Stimulated activated CD8-positive, alpha-beta memory T cell treated with anti-CD3 and anti-CD28 coated beads, Interleukin-12 subunit alpha, Interleukin-12 subunit beta, amount 100 ng/mL, for 24 hours (primary cell): ENCODE measurements at regions not wholly inside any gene's neighbourhood (a gene's known extent, or its start where the extent isn't known, plus 50 kb on each side); places are given as distances from the start of the nearest gene placed in this dataset.

Source experiments
- DNase-seq: peaks from one replicate; pipeline ENCODE4 v3.0.0-alpha.2; 2020; ENCODE audit errors: extremely low read depth

DNA sequence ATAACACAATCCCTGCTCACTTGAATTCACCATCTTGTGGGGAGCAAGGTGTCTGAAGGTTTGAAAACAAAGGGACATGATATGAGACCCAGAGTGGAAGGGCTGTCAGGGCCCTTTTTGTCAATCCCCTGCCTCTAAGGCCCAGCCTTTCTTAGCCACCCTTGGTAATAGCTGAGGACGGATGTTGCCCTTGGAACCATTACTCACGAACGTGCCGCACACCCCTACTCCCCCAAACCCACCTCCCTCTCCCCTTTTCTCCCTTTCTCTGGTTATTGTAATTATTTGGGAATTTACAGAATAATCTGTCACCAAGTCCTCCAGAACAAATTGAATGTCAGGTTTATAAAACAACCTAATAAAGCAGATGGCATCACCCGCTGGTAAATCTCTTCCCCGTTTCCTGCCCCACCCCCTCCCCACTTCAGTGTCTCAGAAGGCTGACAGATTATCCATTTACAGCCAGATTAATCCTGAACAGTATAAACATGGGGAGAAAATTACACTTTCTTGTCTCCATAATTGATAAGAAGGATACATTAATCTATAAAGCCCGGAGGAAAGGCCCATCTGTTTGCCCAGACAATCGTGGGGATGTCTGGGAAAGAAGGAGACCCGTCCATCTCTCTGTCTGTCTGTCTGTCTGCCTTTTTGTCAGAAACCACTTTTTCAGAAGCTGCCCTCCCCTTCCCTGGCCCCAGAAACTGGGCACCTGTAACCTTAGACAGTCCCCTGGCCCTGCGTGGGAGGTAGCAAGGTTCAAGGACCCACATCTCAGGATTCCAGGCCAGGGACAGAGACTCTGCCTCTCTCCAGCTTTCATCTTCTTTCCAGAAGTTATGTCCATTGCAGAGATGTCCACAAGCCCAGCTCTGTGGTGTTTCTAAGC lies 60.6 kb upstream of the CD34 start:
- no peak for DNase-seq

DNA sequence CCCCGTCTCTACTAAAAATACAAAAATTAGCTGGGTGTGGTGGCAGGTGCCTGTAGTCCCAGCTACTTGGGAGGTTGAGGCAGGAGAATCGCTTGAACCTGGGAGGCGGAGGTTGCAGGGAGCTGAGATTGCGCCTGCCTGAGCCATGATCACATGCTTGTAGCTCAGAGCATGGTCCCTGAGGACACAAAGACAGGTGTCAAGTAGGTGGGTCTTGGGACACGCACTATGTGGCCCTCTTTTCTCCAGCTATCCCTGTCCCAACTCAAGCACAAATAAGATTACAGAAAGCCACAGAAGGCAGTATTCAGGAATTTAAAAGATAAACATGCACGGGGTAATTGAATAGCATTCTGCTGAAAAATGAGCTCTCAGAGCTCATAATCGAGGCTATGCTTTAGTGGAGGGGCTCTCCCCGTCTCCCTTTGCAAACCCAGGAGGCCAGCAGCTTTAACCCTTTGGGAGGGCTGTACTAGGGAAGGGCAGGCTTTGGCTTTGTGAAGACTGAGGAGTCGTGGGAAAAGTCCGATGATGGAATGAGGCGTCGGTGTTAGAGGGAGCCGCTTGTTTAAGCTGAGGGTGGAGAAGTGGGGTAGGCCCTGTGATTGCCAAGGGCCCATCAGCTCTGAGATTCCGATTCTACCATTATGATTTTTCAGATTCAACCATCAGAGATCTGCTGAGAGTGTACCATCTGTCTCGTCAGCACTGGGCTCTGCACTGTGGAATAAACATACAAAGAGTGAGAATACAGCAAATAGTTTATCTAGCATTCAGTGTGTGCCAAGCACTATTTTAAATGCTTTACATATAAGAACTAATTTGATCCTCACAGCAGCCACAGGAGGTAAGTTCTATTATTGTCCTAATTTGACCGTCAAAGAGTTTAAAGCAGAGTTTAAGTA lies 59.7 kb upstream of the CD34 start:
- DNase-seq = no peak

DNA sequence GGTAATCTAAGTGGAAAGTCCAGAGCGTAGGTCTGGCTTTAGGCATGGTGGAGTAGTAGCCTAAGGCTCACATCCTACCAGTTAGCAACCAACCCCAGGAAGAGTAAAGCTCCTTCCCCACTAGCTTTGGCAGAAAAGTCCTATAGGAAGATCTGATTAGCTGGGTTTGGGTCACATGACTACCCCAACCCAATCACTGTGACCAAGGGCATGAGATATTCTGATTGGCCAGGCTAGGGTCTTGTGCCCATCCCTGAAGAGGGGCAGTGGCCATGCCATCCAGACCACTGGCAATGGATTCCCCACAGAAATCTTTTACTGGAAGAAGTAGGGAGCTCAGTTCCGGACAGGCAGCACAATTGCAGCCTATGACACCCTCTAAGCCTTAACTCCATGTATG lies 58.6 kb upstream of the CD34 start:
- DNase-seq = no peak

DNA sequence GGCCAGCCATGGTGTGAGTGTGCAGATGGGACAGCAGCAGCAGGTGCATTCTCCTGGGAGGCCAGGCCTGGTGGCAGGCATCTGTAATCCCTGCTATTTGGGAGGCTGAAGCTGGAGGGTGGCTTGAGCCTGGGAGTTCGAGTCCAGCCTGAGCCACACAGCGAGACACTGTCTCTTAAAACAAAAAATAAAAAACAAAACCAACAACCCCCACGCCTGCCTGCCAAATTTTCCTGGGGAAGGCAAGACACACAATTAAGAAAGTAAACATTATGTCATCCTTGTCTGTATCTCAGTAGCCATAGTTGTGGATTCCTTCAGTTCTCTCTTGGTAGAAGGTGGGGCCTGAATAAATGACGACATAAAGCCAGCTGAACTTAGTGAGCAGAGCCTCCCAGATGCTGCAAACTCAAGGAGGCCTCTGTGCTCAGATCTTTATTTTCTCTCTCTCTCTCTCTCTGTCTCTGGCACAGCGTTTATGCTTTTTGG lies 57.6 kb upstream of the CD34 start:
- no peak for DNase-seq

DNA sequence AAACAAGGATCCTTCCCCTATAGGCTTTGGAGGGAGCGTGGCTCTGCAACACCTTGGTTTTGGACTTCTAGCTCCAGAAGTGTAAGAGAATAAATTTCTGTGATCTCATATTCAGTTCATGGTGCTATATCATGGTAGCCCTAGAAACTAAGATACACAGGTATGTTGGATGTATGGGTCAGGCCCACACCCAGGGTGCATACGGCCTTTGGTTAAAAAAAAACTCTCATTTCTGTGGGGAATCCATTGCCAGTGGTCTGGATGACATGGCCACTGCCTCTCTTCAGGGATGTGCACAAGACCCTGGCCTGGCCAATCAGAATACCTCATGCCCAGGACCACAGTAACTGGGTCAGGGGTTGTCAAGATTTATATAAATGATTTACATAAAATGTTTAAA lies 56.8 kb upstream of the CD34 start:
- no peak for DNase-seq

DNA sequence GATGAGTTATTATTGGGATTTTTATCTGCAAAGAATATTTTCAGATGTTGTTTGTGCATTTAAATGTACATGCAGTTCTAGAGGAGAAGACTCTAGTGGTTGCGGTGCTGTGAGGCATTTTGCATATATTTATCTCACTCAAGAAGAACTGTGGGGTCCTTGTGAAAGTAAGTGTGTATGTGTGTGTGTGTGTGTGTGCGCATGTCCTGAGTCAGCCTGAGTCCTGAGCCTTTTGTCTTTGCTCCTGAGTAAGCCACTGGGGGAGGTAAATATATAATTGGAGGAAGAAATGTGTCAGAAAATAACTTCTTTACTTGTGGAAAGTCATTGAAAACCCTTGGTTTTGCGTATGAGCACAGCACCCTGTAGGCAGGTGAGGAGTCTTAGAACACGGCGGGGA lies 55.6 kb upstream of the CD34 start:
- DNase-seq = no peak

DNA sequence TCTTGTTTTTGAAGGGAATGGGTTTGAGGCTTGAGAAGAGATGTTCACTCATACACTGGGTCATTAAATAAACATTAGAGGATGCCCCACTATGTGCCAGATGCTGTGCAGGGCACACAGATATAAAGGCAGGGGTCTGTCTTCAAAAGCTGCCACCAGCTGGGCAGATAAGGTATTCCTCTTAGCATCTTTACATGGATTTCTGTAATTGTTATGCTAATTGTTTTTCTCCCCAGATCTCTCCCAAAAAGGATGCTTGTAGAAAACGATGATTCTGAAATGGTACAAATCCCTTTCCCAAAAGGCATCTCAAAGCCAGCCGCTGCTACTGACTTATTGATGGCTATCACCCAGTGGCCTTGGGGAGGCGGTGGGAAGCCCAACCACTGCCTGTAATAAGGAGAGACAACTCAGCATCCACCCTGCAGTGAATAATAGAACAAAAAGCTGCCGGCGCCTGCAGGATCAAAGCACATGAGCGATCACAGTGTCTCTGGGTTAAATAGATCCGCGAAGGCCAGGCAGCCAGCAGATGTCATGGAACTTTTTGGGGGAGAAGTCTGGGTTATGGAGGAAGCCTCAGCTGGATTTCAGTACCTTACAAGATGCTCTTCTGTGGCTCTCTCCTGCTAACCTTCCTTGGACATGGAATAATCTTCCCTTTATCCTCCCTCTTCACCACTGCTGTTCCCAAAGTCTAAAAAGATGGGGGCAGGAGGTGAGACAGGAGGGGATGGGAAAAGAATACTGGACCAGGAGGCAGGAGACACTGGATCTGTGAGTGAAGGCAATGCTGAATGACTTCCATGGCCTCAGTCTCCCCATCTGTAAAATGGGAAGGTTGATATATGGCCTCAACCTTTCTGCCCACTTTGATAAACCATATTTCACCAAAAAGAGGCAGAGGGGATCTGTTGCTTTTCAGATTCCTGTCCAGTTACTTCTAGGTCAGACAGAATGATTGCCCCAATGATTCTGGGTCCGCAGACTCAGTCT lies 54.8 kb upstream of the CD34 start:
- no peak for DNase-seq

DNA sequence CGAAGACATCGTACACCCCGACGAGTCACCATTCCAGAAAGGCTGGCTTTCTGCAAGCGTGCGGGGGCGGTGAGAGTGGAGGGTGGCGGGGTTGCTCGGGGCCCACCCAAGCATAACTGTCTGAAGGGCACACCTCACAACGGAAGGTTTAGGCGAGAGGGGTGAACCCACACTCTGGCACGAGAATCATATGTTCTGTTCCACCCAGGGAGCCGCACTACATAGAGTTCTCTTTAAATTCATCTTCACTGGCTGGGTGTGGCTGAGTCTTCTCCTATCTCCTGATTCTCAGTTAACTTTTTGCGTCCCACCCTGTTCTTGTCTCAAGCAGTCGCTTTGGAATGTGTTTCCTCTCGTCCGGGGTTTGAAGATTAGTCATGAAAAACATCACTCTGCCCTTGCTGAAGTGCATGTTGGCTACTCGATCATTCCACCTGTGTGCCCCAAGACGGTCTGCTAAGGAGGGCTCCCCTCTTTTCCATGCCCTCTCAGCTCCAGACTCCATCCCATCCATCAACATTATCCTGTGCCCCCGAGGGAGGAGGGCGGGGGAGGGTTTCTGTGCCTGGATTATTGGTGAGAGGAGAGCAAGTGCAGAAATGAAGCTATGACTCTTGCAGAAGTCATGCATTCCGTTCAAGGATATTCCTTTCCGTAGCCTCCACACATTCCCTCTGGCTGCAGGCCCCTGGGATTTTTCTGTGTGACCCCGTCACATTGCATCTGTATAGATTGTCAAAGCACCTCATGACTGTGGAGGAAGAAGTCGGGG lies 53.5 kb upstream of the CD34 start:
- DNase-seq = no peak

DNA sequence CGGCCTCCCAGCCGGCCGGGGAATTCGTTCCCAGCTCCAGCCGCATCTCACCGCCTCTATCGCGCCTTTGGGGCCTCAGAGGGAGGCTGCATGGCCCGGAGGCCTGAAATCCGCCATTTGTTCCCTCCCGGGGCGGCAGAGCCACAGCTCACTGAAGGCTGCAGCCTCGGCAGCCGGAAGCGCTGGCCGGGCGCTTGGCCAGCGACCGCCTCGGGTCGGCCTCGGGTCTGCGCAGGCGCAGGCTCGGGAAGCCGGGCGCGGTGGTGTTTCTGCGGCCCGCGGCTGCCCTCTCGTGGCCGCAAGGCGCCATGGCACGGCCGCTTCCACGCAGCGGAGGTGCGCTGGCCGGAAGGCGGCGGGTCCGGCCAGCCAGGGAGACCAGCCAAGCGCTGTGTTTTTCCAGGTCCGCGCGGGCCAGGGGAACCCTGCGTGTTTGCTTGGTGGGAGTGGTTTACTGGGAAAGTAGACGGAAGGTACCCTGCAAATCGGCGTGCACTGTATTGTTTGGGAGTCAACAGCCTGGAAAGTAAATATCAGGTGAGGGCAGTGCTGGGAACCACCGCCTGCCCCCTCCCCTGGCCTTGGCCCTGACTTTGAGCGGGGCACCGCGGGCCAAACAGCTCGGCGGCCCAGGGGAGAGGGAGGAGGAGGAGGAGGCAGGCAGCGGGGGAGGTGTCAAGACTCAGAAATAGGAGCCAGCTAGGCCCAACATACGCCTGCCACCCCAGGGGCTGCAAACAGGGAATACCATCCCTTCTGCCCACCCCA lies 52.7 kb upstream of the CD34 start:
- DNase-seq = peak; percentile 61

DNA sequence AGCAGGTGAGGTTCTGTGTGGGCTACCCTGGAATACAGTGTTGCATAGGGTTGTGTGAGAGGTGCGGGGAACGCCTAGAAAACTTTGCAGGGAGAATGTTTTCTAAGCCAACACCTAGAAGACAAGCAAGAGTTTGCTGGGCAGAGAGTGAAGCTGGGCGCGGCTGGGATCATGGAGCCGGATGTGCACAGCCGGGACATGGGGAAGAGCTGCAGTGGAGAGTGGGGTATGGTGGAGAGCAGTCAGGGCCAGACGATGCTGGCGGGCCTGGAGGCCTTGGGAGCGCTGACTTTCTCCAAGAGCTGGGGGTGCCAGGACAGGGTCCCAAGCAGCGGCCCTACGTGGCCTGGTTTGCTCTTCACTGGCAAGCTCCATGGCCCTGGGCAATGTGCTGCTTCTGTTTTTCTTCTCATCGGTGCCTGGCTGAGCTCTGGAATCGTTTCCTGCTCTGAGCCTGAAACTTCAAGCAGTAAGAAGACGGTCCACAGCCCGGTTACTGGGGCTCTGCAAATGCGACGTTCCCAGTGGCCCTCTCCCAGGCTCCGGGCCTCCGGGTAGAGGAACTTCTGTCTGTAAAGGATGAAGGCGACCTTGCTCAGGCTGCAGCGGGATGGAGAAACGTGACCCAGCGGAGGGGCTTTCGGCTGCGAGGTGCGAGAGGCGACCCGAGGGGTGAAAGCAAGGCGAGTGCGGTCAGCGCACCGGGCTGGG lies 51.9 kb upstream of the CD34 start:
- DNase-seq = no peak
